ENCODE measurements at regions not wholly inside any gene's neighbourhood (a gene's known extent, or its start where the extent isn't known, plus 50 kb on each side); places are given as distances from the start of the nearest gene placed in this dataset.

GRCh38 chr21:22710721-22711120 lies 1712.5 kb downstream of the NCAM2 start:
- peaks cover 2% of the 10 kb centered on the region for H3K27me3 Mint-ChIP-seq
- DNase-seq (ENCODE audit: low spot score in 2 of 2) = no peak

GRCh38 chr21:22711636-22712035 lies 1713.4 kb downstream of the NCAM2 start:
- DNase-seq (ENCODE audit: low spot score in 2 of 2) (no peak), ATAC-seq (ENCODE audit: low read depth) (no peak)
- H3K4me1 Mint-ChIP-seq = no peaks in the 10 kb centered on the region
- H3K9me3 Mint-ChIP-seq = peaks cover 1% of the 10 kb centered on the region
- H3K4me3 Mint-ChIP-seq = no peak overlapping the region
- H3K36me3 Mint-ChIP-seq = no peaks in the 10 kb centered on the region
- H3K27ac Mint-ChIP-seq = no peak overlapping the region
- peaks cover 2% of the 10 kb centered on the region for H3K27me3 Mint-ChIP-seq

More at GRCh38 chr21:22710721-22711120, 1712.5 kb downstream of the NCAM2 start:
- no peaks in the 10 kb centered on the region for H3K4me1 Mint-ChIP-seq
- no peak overlapping the region for H3K4me3 Mint-ChIP-seq
- H3K36me3 Mint-ChIP-seq = no peaks in the 10 kb centered on the region
- H3K27ac Mint-ChIP-seq = no peak overlapping the region
- ATAC-seq (ENCODE audit: low read depth) = no peak
- peaks cover 1% of the 10 kb centered on the region for H3K9me3 Mint-ChIP-seq

GRCh38 chr21:22725436-22725835 lies 1727.2 kb downstream of the NCAM2 start:
- DNase-seq (ENCODE audit: low spot score in 2 of 2) = no peak

GRCh38 chr21:22728091-22728490 lies 1729.9 kb downstream of the NCAM2 start:
- Mint-ChIP-seq H3K36me3 (no peaks in the 10 kb centered on the region), H3K27me3 (no peaks in the 10 kb centered on the region), H3K27ac (no peak overlapping the region), H3K4me1 (no peaks in the 10 kb centered on the region), H3K4me3 (no peak overlapping the region), H3K9me3 (peaks cover 2% of the 10 kb centered on the region)
- DNase-seq (ENCODE audit: low spot score in 2 of 2) (no peak), ATAC-seq (ENCODE audit: low read depth) (no peak)

More at GRCh38 chr21:22725436-22725835, 1727.2 kb downstream of the NCAM2 start:
- Mint-ChIP-seq H3K27ac (no peak overlapping the region), H3K9me3 (no peaks in the 10 kb centered on the region), H3K36me3 (no peaks in the 10 kb centered on the region), H3K4me3 (no peak overlapping the region), H3K4me1 (no peaks in the 10 kb centered on the region), H3K27me3 (no peaks in the 10 kb centered on the region)
- ATAC-seq (ENCODE audit: low read depth) = no peak

GRCh38 chr21:22743085-22743484 lies 1744.9 kb downstream of the NCAM2 start:
- Mint-ChIP-seq H3K4me3 (no peak overlapping the region), H3K36me3 (no peaks in the 10 kb centered on the region), H3K9me3 (no peaks in the 10 kb centered on the region), H3K4me1 (no peaks in the 10 kb centered on the region), H3K27me3 (no peaks in the 10 kb centered on the region), H3K27ac (no peak overlapping the region)
- ATAC-seq (ENCODE audit: low read depth) = no peak
- no peak for DNase-seq (ENCODE audit: low spot score in 2 of 2)

- no peak overlapping the region for H3K4me3 Mint-ChIP-seq
- no peaks in the 10 kb centered on the region for H3K27me3 Mint-ChIP-seq
- ATAC-seq (ENCODE audit: low read depth) (no peak), DNase-seq (ENCODE audit: low spot score in 2 of 2) (no peak)
- H3K4me1 Mint-ChIP-seq = no peaks in the 10 kb centered on the region
- no peaks in the 10 kb centered on the region for H3K36me3 Mint-ChIP-seq
- H3K9me3 Mint-ChIP-seq = no peaks in the 10 kb centered on the region
- H3K27ac Mint-ChIP-seq = no peak overlapping the region
Observed at GRCh38 chr21:22754746-22755145, 1756.5 kb downstream of the NCAM2 start.

GRCh38 chr21:22758478-22758877 lies 1760.3 kb downstream of the NCAM2 start:
- H3K27me3 Mint-ChIP-seq = no peaks in the 10 kb centered on the region
- DNase-seq (ENCODE audit: low spot score in 2 of 2) = no peak

GRCh38 chr21:22762463-22762862 lies 1764.3 kb downstream of the NCAM2 start:
- Mint-ChIP-seq H3K4me1 (no peaks in the 10 kb centered on the region), H3K4me3 (no peak overlapping the region), H3K27ac (no peak overlapping the region), H3K9me3 (no peaks in the 10 kb centered on the region), H3K36me3 (no peaks in the 10 kb centered on the region), H3K27me3 (no peaks in the 10 kb centered on the region)
- ATAC-seq (ENCODE audit: low read depth) = no peak
- DNase-seq (ENCODE audit: low spot score in 2 of 2) = no peak

More at GRCh38 chr21:22758478-22758877, 1760.3 kb downstream of the NCAM2 start:
- Mint-ChIP-seq H3K9me3 (no peaks in the 10 kb centered on the region), H3K4me3 (no peak overlapping the region), H3K27ac (no peak overlapping the region), H3K4me1 (no peaks in the 10 kb centered on the region), H3K36me3 (no peaks in the 10 kb centered on the region)
- no peak for ATAC-seq (ENCODE audit: low read depth)

- DNase-seq (ENCODE audit: low spot score in 2 of 2) = no peak
- Mint-ChIP-seq H3K9me3 (no peaks in the 10 kb centered on the region), H3K27ac (no peak overlapping the region), H3K4me3 (no peak overlapping the region), H3K36me3 (no peaks in the 10 kb centered on the region), H3K27me3 (no peaks in the 10 kb centered on the region), H3K4me1 (no peaks in the 10 kb centered on the region)
- ATAC-seq (ENCODE audit: low read depth) = no peak
Observed at GRCh38 chr21:22763442-22763841, 1765.2 kb downstream of the NCAM2 start.

GRCh38 chr21:22764222-22764621 lies 1766.0 kb downstream of the NCAM2 start:
- H3K27ac Mint-ChIP-seq = no peak overlapping the region

GRCh38 chr21:22791376-22791775 lies 1793.2 kb downstream of the NCAM2 start:
- Mint-ChIP-seq H3K27me3 (no peaks in the 10 kb centered on the region), H3K9me3 (no peaks in the 10 kb centered on the region), H3K36me3 (no peaks in the 10 kb centered on the region), H3K4me3 (no peak overlapping the region), H3K4me1 (peaks cover 2% of the 10 kb centered on the region), H3K27ac (no peak overlapping the region)
- DNase-seq (ENCODE audit: low spot score in 2 of 2) (no peak), ATAC-seq (ENCODE audit: low read depth) (no peak)

More at GRCh38 chr21:22764222-22764621, 1766.0 kb downstream of the NCAM2 start:
- H3K27me3 Mint-ChIP-seq = no peaks in the 10 kb centered on the region
- H3K4me1 Mint-ChIP-seq = no peaks in the 10 kb centered on the region
- H3K4me3 Mint-ChIP-seq = no peak overlapping the region
- H3K9me3 Mint-ChIP-seq = no peaks in the 10 kb centered on the region
- DNase-seq (ENCODE audit: low spot score in 2 of 2) = no peak
- H3K36me3 Mint-ChIP-seq = no peaks in the 10 kb centered on the region
- ATAC-seq (ENCODE audit: low read depth) = no peak

GRCh38 chr21:22791986-22792560 lies 1793.9 kb downstream of the NCAM2 start:
- ATAC-seq (ENCODE audit: low read depth) (no peak), DNase-seq (ENCODE audit: low spot score in 2 of 2) (peak in 1 of 2 donors; percentile 14)
- Mint-ChIP-seq H3K27ac (no peak overlapping the region), H3K27me3 (no peaks in the 10 kb centered on the region), H3K4me3 (no peak overlapping the region), H3K4me1 (peaks cover 3% of the 10 kb centered on the region), H3K9me3 (no peaks in the 10 kb centered on the region), H3K36me3 (no peaks in the 10 kb centered on the region)

- Mint-ChIP-seq H3K4me3 (no peak overlapping the region), H3K9me3 (no peaks in the 10 kb centered on the region), H3K36me3 (no peaks in the 10 kb centered on the region), H3K27me3 (no peaks in the 10 kb centered on the region), H3K4me1 (peaks cover 3% of the 10 kb centered on the region), H3K27ac (no peak overlapping the region)
- no peak for DNase-seq (ENCODE audit: low spot score in 2 of 2)
- ATAC-seq (ENCODE audit: low read depth) = no peak
Observed at GRCh38 chr21:22795091-22795490, 1796.9 kb downstream of the NCAM2 start.

- Mint-ChIP-seq H3K36me3 (no peaks in the 10 kb centered on the region), H3K4me3 (no peak overlapping the region), H3K27ac (no peak overlapping the region), H3K9me3 (no peaks in the 10 kb centered on the region), H3K4me1 (peaks cover 3% of the 10 kb centered on the region), H3K27me3 (no peaks in the 10 kb centered on the region)
- ATAC-seq (ENCODE audit: low read depth) (no peak), DNase-seq (ENCODE audit: low spot score in 2 of 2) (no peak)
Observed at GRCh38 chr21:22795644-22796043, 1797.4 kb downstream of the NCAM2 start.

- no peak overlapping the region for H3K27ac Mint-ChIP-seq
- no peaks in the 10 kb centered on the region for H3K36me3 Mint-ChIP-seq
- DNase-seq (ENCODE audit: low spot score in 2 of 2) (no peak), ATAC-seq (ENCODE audit: low read depth) (no peak)
- no peaks in the 10 kb centered on the region for H3K27me3 Mint-ChIP-seq
- no peaks in the 10 kb centered on the region for H3K9me3 Mint-ChIP-seq
- H3K4me1 Mint-ChIP-seq = peaks cover 3% of the 10 kb centered on the region
- no peak overlapping the region for H3K4me3 Mint-ChIP-seq
Observed at GRCh38 chr21:22796147-22796546, 1797.9 kb downstream of the NCAM2 start.
